ENCODE measurements at regions not wholly inside any gene's neighbourhood (a gene's known extent, or its start where the extent isn't known, plus 50 kb on each side); places are given as distances from the start of the nearest gene placed in this dataset.

DNA sequence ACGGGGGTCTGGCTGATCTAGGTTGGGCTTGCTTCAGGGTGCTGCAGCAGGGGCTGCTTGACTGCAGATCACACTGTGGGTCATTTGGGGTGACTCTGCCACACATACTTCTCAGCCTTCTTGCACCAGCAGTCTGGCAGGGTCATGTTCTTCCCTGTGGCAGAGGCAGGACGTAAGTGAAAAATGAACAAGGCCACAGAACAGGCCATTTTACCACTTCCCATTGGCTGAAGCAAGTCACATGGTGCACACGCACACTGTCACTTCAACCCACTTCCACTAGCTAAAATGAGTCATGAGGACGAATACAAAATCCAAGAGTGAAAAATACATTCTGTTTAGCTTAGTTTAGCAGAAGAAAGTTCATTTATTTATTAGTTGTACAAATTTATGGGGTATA, 168.6 kb upstream of the GGTLC1 start:
- no peak for TF ChIP-seq CTCF (IDR thresholded peaks at IDR 0.05)
- TF ChIP-seq POLR2A (IDR thresholded peaks at IDR 0.05), result no peak
- no peak for TF ChIP-seq POLR2AphosphoS5 (IDR thresholded peaks at IDR 0.05)

Measured in sigmoid colon (tissue), 4 donors.